Activated CD4-positive, alpha-beta T cell treated with anti-CD3 and anti-CD28 coated beads for 48 hours (primary cell): ENCODE measurements at regions not wholly inside any gene's neighbourhood (a gene's known extent, or its start where the extent isn't known, plus 50 kb on each side); places are given as distances from the start of the nearest gene placed in this dataset.

ENCODE experiments used
- DNase-seq: peaks from one replicate; pipeline ENCODE4 v3.0.0-alpha.2; 2020

DNA sequence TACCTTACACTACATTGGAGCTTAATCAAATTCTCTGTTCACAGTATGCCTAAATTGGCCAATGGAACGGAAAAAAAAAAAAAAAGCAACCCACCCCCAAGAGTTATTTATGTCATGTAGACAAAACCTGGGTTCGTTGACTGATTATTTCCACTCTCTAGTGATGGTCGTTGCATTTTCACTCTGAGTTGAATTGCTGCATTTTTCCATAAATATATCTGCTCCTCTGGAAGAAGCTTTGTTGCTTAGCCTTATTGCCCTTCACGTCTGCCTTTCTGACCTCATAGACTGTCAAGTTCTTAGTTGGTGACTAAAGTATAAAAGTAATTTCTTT, 90.2 kb upstream of the RUNX1 start:
- DNase-seq: no peak

DNA sequence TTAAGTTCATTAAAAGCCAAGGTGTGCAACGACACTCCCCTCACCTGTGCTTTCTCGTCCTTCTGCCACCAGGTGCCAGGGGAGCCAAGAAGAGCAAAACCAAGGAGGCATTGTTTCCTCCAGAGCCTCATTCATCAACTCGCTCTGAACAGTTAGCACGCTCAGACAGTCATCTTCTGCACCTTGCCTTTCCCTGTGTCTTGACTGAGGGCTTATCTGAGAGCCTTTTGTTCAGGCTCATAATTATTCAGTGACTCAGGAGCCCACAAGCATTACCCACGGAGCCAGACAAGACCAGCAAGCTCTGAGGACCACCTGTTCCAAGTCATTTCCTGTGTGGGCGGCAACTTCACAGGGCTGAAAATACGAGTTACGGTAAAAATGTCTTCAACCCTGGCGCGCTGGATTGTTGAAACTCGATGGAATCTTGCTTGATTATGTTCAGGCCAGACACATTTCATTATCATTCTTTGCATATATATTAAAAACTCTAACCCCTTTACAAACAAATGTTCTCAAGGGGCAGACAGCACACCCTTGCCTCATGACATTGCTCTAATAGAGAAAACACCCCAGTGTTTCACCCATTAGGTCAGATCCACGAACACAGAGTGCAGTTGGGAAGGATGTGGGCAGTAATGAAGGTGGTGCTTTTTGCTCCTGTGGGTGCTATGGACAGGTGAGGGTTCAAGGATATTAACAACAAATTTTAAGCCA, 89.7 kb upstream of the RUNX1 start:
- DNase-seq: peak; percentile 83

GRCh38 chr21:35136586-35137219, 87.6 kb upstream of the RUNX1 start:
- no peak for DNase-seq

GRCh38 chr21:35136106-35136505, 87.0 kb upstream of the RUNX1 start:
- DNase-seq: no peak

DNA sequence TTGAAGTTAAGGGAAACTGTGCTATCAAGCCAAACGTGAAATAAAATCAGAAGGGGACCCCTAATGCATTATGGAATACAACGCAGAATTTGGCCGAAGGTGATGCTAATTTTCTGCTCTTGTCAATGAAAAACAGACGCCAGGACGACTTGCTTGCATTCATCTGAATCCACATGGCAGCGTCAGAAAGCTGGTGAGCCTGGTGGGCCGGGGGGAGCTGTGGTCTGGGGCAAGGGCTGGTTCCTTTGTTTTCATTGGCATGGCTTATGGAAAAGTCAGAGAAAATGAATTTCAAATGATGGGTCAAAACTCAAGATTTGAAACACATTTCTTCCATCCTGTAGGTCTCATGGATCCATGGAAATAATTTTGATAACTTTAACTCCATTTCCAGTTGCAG, 86.4 kb upstream of the RUNX1 start:
- no peak for DNase-seq

DNA sequence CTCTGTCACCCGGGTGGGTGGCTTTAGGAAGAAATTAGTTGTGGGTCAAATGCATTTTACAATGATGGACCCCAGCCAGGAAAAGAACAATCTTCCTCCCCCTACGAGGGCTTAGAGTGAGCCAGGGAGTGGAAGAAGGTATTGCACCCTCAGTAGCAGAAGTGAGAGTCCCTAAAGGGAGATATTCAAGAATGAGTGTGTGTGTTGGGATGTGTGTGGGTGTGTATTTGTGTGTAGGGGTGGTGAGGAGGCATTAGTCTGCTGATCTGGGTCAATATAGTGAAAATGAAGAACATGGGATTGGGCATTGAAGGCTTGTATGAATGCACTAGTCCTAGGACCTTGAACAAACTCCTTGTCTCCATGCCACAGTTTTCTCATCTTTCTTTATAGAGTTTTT, 85.2 kb upstream of the RUNX1 start:
- DNase-seq: no peak

DNA sequence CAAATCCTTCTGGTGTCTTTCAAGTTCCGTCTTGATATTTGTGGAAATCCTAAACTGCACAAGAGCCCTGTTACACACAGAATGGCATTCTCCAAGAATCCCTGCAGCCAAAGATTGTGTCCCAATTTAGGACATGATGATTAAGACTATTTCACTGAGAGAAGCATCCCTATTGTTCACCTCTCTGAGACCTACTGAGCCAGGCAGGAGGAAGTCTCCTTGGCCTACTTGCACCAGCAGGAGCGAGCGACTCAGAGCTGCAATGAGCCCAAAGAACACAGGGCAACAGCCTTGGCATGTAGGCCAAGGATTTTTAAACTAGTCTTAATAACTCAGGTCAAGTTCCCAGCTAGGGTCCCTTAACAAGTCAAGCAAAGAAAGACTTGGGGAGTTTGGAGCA, 79.4 kb upstream of the RUNX1 start:
- no peak for DNase-seq

GRCh38 chr21:35127851-35128250, 78.7 kb upstream of the RUNX1 start:
- no peak for DNase-seq

DNA sequence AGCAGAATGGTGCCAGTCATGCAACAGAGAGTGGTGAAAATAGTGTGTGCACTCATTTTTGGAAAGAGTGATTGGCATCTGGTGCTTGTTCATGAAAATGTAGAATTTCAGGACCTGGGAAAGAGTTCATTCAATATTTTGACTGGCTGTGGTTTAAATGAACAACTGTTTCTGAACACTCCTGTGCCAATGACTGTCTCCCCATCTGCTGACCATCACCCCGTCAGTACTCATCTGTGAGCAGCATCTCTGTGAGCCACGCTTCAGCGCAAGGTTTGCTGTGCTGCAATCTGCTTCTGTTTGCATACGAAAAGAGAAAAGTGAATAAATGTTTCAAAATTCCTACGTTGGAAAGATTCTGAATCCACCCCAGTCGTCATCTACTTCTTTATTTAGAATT, 77.9 kb upstream of the RUNX1 start:
- DNase-seq: no peak

GRCh38 chr21:35120631-35121180, 71.6 kb upstream of the RUNX1 start:
- DNase-seq: no peak

- DNase-seq: no peak
These were observed 70.5 kb upstream of the RUNX1 start for GRCh38 chr21:35119501-35120047.

DNA sequence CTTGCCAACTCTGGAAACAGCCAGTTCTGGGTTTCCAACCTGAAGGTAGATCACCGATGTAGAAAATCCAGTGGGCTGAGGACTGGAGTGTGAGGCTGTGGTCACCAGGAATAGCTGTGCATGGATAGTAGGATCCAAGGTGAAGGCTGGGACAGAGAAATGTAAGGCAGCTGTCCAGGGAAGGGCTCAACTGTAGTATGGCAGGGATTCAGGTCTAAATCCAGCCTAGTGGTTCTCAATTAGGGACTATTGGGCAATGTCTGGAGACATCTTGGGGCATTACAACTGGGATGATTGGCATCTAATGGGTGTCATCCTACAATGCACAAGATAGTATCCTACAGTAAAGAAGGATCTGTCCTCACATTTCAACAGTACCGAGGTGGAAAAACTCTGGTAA, 67.7 kb upstream of the RUNX1 start:
- DNase-seq: no peak

DNA sequence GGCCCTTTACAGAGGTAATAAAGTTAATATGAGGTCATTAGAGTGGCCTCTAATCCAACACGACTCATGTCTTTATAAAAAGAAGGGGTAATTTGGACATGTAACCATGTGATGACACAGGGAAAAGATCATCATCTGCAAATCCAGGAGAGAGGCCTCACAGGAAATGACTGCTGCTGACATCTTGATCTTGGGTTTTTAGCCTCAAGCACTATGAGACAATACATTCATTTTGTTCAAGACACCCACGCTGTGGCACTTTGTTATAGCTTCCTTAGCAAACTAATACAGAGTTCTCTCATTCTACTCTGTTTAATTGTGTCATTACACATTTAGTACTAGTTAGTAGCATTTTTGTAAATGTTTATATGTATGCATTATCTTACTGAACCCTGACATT, 64.0 kb upstream of the RUNX1 start:
- peak; percentile 28 for DNase-seq

- DNase-seq: no peak
These were observed 62.3 kb upstream of the RUNX1 start for GRCh38 chr21:35111321-35111930.

DNA sequence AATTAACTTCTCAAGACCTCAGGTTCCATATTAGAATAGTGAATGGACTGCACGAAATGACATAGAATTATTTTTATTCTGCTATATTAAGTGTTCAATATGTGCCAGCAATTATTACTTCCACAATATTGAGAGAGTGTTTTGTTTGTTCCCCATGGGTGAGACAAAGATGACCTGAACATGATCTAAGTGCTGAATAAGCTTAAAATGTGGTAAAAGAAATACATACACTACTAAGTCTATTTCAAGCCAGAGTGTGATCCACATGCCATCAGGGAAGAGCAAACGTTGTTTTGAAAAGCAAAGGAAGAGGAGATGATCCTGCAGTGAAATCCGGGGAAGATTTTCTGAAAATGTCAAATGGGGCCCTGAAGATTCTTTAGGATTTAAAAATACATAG, 59.8 kb upstream of the RUNX1 start:
- no peak for DNase-seq

- no peak for DNase-seq
These were observed 58.4 kb upstream of the RUNX1 start for GRCh38 chr21:35107520-35107919.

- DNase-seq: no peak
These were observed 57.2 kb upstream of the RUNX1 start for GRCh38 chr21:35106246-35106835.

- peak; percentile 56 for DNase-seq
These were observed 53.6 kb upstream of the RUNX1 start for GRCh38 chr21:35102488-35103371.

- DNase-seq: peak; percentile 15
These were observed 51.3 kb upstream of the RUNX1 start for GRCh38 chr21:35100349-35100811.

GRCh38 chr21:35099310-35099709, 50.2 kb upstream of the RUNX1 start:
- DNase-seq: no peak
